ENCODE measurements at regions not wholly inside any gene's neighbourhood (a gene's known extent, or its start where the extent isn't known, plus 50 kb on each side); places are given as distances from the start of the nearest gene placed in this dataset.
"Not testable (repeated sequence)": the region's sequence is repeated elsewhere in the genome, so short reads cannot be mapped to it uniquely, and the experiment has no call there.

- no peak for DNase-seq
Observed at GRCh38 chr10:22875581-22875980, 52.3 kb upstream of the ARMC3 start.

- DNase-seq, result peak in 12 of 58 donors; percentile 20 to 68 (median 30)
Observed at GRCh38 chr10:22874189-22874854, 53.5 kb upstream of the ARMC3 start.

- no peak for DNase-seq
Observed at GRCh38 chr10:22856444-22857074, 71.3 kb upstream of the ARMC3 start.

GRCh38 chr10:22854935-22855421, 72.9 kb upstream of the ARMC3 start:
- DNase-seq, result no peak

- DNase-seq, result no peak
Observed at GRCh38 chr10:22853906-22854447, 73.9 kb upstream of the ARMC3 start.

GRCh38 chr10:22852712-22853353, 75.0 kb upstream of the ARMC3 start:
- no peak for DNase-seq

GRCh38 chr10:22851865-22852239, 76.0 kb upstream of the ARMC3 start:
- peak in 4 of 58 donors; percentile 2 to 24 (median 22) for DNase-seq

GRCh38 chr10:22850541-22850940, 77.3 kb upstream of the ARMC3 start:
- no peak for DNase-seq

GRCh38 chr10:22849077-22849805, 78.6 kb upstream of the ARMC3 start:
- DNase-seq, result peak in 57 of 58 donors; percentile 21 to 97 (median 87)

- DNase-seq, result no peak
Observed at GRCh38 chr10:22848509-22848908, 79.3 kb upstream of the ARMC3 start.

- no peak for DNase-seq
Observed at GRCh38 chr10:22846294-22846693, 81.6 kb upstream of the ARMC3 start.

GRCh38 chr10:22839639-22840038, 88.2 kb upstream of the ARMC3 start:
- no peak for DNase-seq

GRCh38 chr10:22837771-22838170, 90.1 kb upstream of the ARMC3 start:
- no peak for DNase-seq

- DNase-seq, result peak in 1 of 58 donors; percentile 15
Observed at GRCh38 chr10:22837351-22837750, 90.5 kb upstream of the ARMC3 start.

- DNase-seq, result no peak
Observed at GRCh38 chr10:22834471-22834870, 93.4 kb upstream of the ARMC3 start.

- DNase-seq, result peak in 1 of 58 donors; percentile 28
Observed at GRCh38 chr10:22833781-22834180, 94.1 kb upstream of the ARMC3 start.

- no peak for DNase-seq
Observed at GRCh38 chr10:22833353-22833752, 94.5 kb upstream of the ARMC3 start.

GRCh38 chr10:22832851-22833250, 95.0 kb upstream of the ARMC3 start:
- DNase-seq, result no peak

- no peak for DNase-seq
Observed at GRCh38 chr10:22832066-22832602, 95.7 kb upstream of the ARMC3 start.

GRCh38 chr10:22831586-22831985, 96.3 kb upstream of the ARMC3 start:
- no peak for DNase-seq

GRCh38 chr10:22828712-22829111, 99.1 kb upstream of the ARMC3 start:
- not testable (repeated sequence) for DNase-seq

All from anterior cingulate cortex (tissue), 58 donors.